Activated CD4-positive, alpha-beta memory T cell treated with anti-CD3 and anti-CD28 coated beads for 36 hours (primary cell): ENCODE measurements at regions not wholly inside any gene's neighbourhood (a gene's known extent, or its start where the extent isn't known, plus 50 kb on each side); places are given as distances from the start of the nearest gene placed in this dataset.

ENCODE experiments used
- CTCF ChIA-PET: fragments of 350-600 bp; sonication (Branson Sonifier 250); formaldehyde crosslinking; loops from one replicate; lab custom pipeline; 2021; ENCODE audit warnings: antibody characterized with exemption, inconsistent platforms; lab: Charles Lee
- POLR2A ChIA-PET: fragments of 350-600 bp; sonication (Branson Sonifier 250); formaldehyde crosslinking; loops from one replicate; lab custom pipeline; 2021; ENCODE audit warnings: antibody characterized with exemption; lab: Charles Lee
- DNase-seq: peaks from one replicate; pipeline ENCODE4 v3.0.0-alpha.2; 2020
- H3K27ac Mint-ChIP-seq: one replicate; pipeline ENCODE4 v1.8.0; 2021; ENCODE audit warnings: mixed read lengths
- H3K27me3 Mint-ChIP-seq: one replicate; pipeline ENCODE4 v1.8.0; 2021; ENCODE audit warnings: mixed read lengths
- H3K36me3 Mint-ChIP-seq: one replicate; pipeline ENCODE4 v1.8.0; 2021; ENCODE audit warnings: mixed read lengths
- H3K4me1 Mint-ChIP-seq: one replicate; pipeline ENCODE4 v1.8.0; 2021; ENCODE audit warnings: low read depth, mixed read lengths
- H3K4me3 Mint-ChIP-seq: one replicate; pipeline ENCODE4 v1.8.0; 2021; ENCODE audit warnings: mild to moderate bottlenecking, mixed read lengths
- H3K9me3 Mint-ChIP-seq: one replicate; pipeline ENCODE4 v1.8.0; 2021; ENCODE audit warnings: mixed read lengths
- intact Hi-C: fragments of 100-400 bp; cut with micrococcal nuclease; formaldehyde crosslinking; loops from one replicate; pipeline ENCODE4 v1.15.1; 2023

DNA sequence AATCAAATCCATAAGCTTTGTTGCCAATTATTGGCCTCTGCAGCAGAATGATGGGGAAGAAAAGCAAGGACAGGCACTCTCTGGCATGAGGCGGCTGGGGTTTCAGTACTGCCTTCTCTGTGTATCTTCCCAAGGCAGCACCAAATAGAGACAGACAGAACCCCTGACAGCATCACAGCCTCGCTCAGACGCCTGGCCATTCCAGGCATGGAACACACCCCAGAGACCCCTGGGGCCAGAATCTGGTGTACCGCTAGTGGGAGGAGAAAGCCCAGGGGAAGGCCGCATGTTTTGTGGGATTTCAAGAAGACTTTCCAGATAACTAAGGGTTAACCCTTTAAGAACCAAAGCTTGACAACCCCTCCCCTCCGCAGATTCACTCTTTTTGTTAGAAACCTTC lies 282.1 kb downstream of the EN1 start:
- Mint-ChIP-seq H3K4me1 (no peaks in the 10 kb centered on the region), H3K4me3 (no peak overlapping the region), H3K9me3 (no peaks in the 10 kb centered on the region), H3K27me3 (no peaks in the 10 kb centered on the region), H3K36me3 (no peaks in the 10 kb centered on the region), H3K27ac (no peak overlapping the region)
- intact Hi-C loops = no loop called here
- no peak for DNase-seq
- POLR2A ChIA-PET = no interaction called here
- CTCF ChIA-PET = interaction anchor here (1.2 kb wide), 1 partner anchor 49 kb away, joined by 3 read pairs; no protein-coding TSS in a partner anchor

GRCh38 chr2:118562144-118562543 lies 285.3 kb downstream of the EN1 start:
- CTCF ChIA-PET = no interaction called here
- intact Hi-C loops = no loop called here
- no peaks in the 10 kb centered on the region for H3K9me3 Mint-ChIP-seq
- H3K27ac Mint-ChIP-seq = no peak overlapping the region
- H3K36me3 Mint-ChIP-seq = no peaks in the 10 kb centered on the region
- no peaks in the 10 kb centered on the region for H3K4me1 Mint-ChIP-seq
- no peak overlapping the region for H3K4me3 Mint-ChIP-seq
- no peak for DNase-seq
- POLR2A ChIA-PET = no interaction called here
- no peaks in the 10 kb centered on the region for H3K27me3 Mint-ChIP-seq

DNA sequence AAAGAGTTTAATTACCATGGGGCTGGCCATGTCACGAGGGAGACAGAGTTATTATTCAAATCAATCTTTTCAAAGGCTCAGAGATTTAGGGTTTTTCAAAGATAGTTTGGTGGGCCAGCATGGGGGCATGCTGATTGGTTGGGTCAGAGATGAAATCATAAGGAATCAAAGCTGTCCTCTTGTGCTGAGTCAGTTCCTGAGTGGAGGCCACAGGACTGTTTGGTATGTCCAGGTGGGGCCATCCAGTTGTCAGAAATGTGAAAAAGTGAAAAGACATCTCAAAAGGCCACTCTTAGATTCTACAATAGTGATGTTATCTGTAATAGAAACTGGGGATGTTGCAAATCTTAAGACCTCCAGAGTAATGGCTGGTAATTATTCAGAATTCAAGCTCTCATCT lies 288.6 kb downstream of the EN1 start:
- CTCF ChIA-PET = interaction anchor here (1.0 kb wide), 1 partner anchor 66 kb away, joined by 3 read pairs; no protein-coding TSS in a partner anchor
- intact Hi-C loops = no loop called here
- H3K27ac Mint-ChIP-seq = no peak overlapping the region
- POLR2A ChIA-PET = no interaction called here
- H3K9me3 Mint-ChIP-seq = no peaks in the 10 kb centered on the region
- no peaks in the 10 kb centered on the region for H3K36me3 Mint-ChIP-seq
- DNase-seq = no peak
- no peaks in the 10 kb centered on the region for H3K27me3 Mint-ChIP-seq
- H3K4me3 Mint-ChIP-seq = no peak overlapping the region
- no peaks in the 10 kb centered on the region for H3K4me1 Mint-ChIP-seq

GRCh38 chr2:118557791-118558190 lies 289.7 kb downstream of the EN1 start:
- no peak overlapping the region for H3K27ac Mint-ChIP-seq
- no peaks in the 10 kb centered on the region for H3K27me3 Mint-ChIP-seq
- H3K36me3 Mint-ChIP-seq = no peaks in the 10 kb centered on the region
- ChIA-PET POLR2A (no interaction called here), CTCF (no interaction called here)
- H3K4me3 Mint-ChIP-seq = no peak overlapping the region
- no peak for DNase-seq
- intact Hi-C loops = no loop called here
- H3K4me1 Mint-ChIP-seq = no peaks in the 10 kb centered on the region
- no peaks in the 10 kb centered on the region for H3K9me3 Mint-ChIP-seq

GRCh38 chr2:118557016-118557415 lies 290.4 kb downstream of the EN1 start:
- Mint-ChIP-seq H3K27ac (no peak overlapping the region), H3K4me1 (no peaks in the 10 kb centered on the region), H3K36me3 (no peaks in the 10 kb centered on the region), H3K9me3 (no peaks in the 10 kb centered on the region), H3K27me3 (no peaks in the 10 kb centered on the region), H3K4me3 (no peak overlapping the region)
- ChIA-PET POLR2A (no interaction called here), CTCF (no interaction called here)
- no peak for DNase-seq
- intact Hi-C loops = no loop called here

DNA sequence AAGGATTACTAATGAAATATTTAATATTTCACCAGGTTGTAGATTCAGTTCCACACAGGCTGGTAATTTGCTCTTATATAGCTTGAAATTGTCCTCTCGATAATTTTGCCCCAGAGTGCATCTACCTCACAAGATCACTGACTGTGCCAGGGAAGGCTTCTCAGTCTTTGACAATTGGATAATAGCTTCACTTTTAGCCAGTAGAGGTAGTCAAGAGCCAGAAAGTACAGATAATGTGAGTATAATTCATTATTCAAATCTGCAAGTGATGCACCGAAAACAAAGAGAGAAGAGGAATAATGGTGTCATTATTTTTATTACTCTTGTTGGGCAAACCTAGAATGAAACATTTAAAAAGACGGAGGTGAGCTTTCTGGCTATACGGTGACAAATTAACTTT lies 292.8 kb downstream of the EN1 start:
- intact Hi-C loops = no loop called here
- no peak overlapping the region for H3K4me3 Mint-ChIP-seq
- H3K9me3 Mint-ChIP-seq = no peaks in the 10 kb centered on the region
- DNase-seq = no peak
- POLR2A ChIA-PET = no interaction called here
- CTCF ChIA-PET = interaction anchor here (0.6 kb wide), 1 partner anchor 61 kb away, joined by 3 read pairs; no protein-coding TSS in a partner anchor
- H3K4me1 Mint-ChIP-seq = no peaks in the 10 kb centered on the region
- H3K27me3 Mint-ChIP-seq = no peaks in the 10 kb centered on the region
- no peak overlapping the region for H3K27ac Mint-ChIP-seq
- no peaks in the 10 kb centered on the region for H3K36me3 Mint-ChIP-seq

- Mint-ChIP-seq H3K9me3 (no peaks in the 10 kb centered on the region), H3K4me1 (no peaks in the 10 kb centered on the region), H3K27ac (no peak overlapping the region), H3K27me3 (no peaks in the 10 kb centered on the region), H3K4me3 (no peak overlapping the region), H3K36me3 (no peaks in the 10 kb centered on the region)
- ChIA-PET CTCF (no interaction called here), POLR2A (no interaction called here)
- DNase-seq = no peak
- intact Hi-C loops = no loop called here
These were observed 297.9 kb downstream of the EN1 start for GRCh38 chr2:118549503-118549902.

GRCh38 chr2:118548880-118549488 lies 298.5 kb downstream of the EN1 start:
- ChIA-PET POLR2A (no interaction called here), CTCF (no interaction called here)
- Mint-ChIP-seq H3K27me3 (no peaks in the 10 kb centered on the region), H3K4me1 (no peaks in the 10 kb centered on the region), H3K9me3 (no peaks in the 10 kb centered on the region), H3K4me3 (no peak overlapping the region), H3K27ac (no peak overlapping the region), H3K36me3 (no peaks in the 10 kb centered on the region)
- intact Hi-C loops = no loop called here
- no peak for DNase-seq

DNA sequence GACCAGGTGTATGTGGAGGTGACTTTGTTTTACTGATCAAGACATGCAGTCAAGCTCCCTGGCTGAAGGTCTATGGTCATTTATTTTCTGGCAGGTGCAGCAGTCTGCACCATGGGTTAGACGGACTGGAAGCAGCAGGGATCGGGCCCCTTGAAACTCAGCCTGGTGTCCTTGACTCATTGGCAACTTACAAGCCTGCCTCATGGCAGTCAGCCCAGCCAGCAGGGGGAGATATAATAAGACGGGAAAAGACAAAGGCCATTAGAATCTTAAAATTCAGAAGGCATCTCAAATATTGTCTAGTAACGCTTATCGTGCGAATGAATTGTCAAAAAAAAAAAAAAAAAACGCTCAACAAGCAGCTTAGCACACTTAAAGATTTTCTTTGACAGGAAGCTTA lies 308.2 kb downstream of the EN1 start:
- POLR2A ChIA-PET = no interaction called here
- intact Hi-C loops = no loop called here
- CTCF ChIA-PET = interaction anchor here (0.6 to 1.1 kb wide), 2 partner anchors 69 to 543 kb away, joined by 3 read pairs; no protein-coding TSS in a partner anchor
- Mint-ChIP-seq H3K27ac (no peak overlapping the region), H3K4me1 (no peaks in the 10 kb centered on the region), H3K4me3 (no peak overlapping the region), H3K36me3 (no peaks in the 10 kb centered on the region), H3K27me3 (peaks cover 4% of the 10 kb centered on the region), H3K9me3 (no peaks in the 10 kb centered on the region)
- no peak for DNase-seq

GRCh38 chr2:118536306-118536705 lies 311.1 kb downstream of the EN1 start:
- intact Hi-C loops = no loop called here
- Mint-ChIP-seq H3K4me3 (no peak overlapping the region), H3K9me3 (no peaks in the 10 kb centered on the region), H3K27me3 (peaks cover 4% of the 10 kb centered on the region), H3K36me3 (no peaks in the 10 kb centered on the region), H3K4me1 (no peaks in the 10 kb centered on the region), H3K27ac (no peak overlapping the region)
- POLR2A ChIA-PET = no interaction called here
- CTCF ChIA-PET = interaction anchor here (1.3 kb wide), 1 partner anchor 314 kb away, joined by 3 read pairs; no protein-coding TSS in a partner anchor
- no peak for DNase-seq

- intact Hi-C loops = no loop called here
- Mint-ChIP-seq H3K4me3 (no peak overlapping the region), H3K27ac (no peak overlapping the region), H3K9me3 (no peaks in the 10 kb centered on the region), H3K4me1 (no peaks in the 10 kb centered on the region), H3K36me3 (no peaks in the 10 kb centered on the region), H3K27me3 (peaks cover 4% of the 10 kb centered on the region)
- CTCF ChIA-PET = interaction anchor here (1.3 kb wide), 1 partner anchor 314 kb away, joined by 3 read pairs; no protein-coding TSS in a partner anchor
- POLR2A ChIA-PET = no interaction called here
- DNase-seq = no peak
These were observed 311.6 kb downstream of the EN1 start for GRCh38 chr2:118535818-118536212.

- POLR2A ChIA-PET = no interaction called here
- Mint-ChIP-seq H3K4me1 (no peaks in the 10 kb centered on the region), H3K27me3 (peaks cover 4% of the 10 kb centered on the region), H3K4me3 (no peak overlapping the region), H3K36me3 (no peaks in the 10 kb centered on the region), H3K9me3 (no peaks in the 10 kb centered on the region), H3K27ac (no peak overlapping the region)
- CTCF ChIA-PET = interaction anchor here (1.3 kb wide), 1 partner anchor 313 kb away, joined by 3 read pairs; no protein-coding TSS in a partner anchor
- intact Hi-C loops = no loop called here
- DNase-seq = no peak
These were observed 312.2 kb downstream of the EN1 start for GRCh38 chr2:118535171-118535817.

GRCh38 chr2:118530976-118531375 lies 316.5 kb downstream of the EN1 start:
- intact Hi-C loops = no loop called here
- Mint-ChIP-seq H3K27me3 (peaks cover 7% of the 10 kb centered on the region), H3K9me3 (no peaks in the 10 kb centered on the region), H3K36me3 (no peaks in the 10 kb centered on the region), H3K4me1 (no peaks in the 10 kb centered on the region), H3K4me3 (no peak overlapping the region), H3K27ac (no peak overlapping the region)
- ChIA-PET POLR2A (no interaction called here), CTCF (no interaction called here)
- no peak for DNase-seq
